ENCODE measurements at regions not wholly inside any gene's neighbourhood (a gene's known extent, or its start where the extent isn't known, plus 50 kb on each side); places are given as distances from the start of the nearest gene placed in this dataset.
"Not testable (repeated sequence)": the region's sequence is repeated elsewhere in the genome, so short reads cannot be mapped to it uniquely, and the experiment has no call there.

- intact Hi-C loops (cut with DNase I; ENCODE audit: low total_unique reads) = no loop called here
- 44 to 59% (median 53%) methylated on average over 4 of the region's 4 CpGs for WGBS, 5 donors
- H3K27me3 ChIP-seq = peaks cover 0 to 26% (median 3%) of the 10 kb centered on the region in 3 donors
- H3K36me3 ChIP-seq = no peaks in the 10 kb centered on the region
- TF ChIP-seq POLR2AphosphoS5 (IDR thresholded peaks at IDR 0.05) (no peak), CTCF (IDR thresholded peaks at IDR 0.05) (no peak), POLR2A (IDR thresholded peaks at IDR 0.05) (no peak), EP300 (IDR thresholded peaks at IDR 0.05) (no peak)
- H3K4me3 ChIP-seq = no peak overlapping the region
- DNase-seq = no peak
- H3K27ac ChIP-seq = no peak overlapping the region
- H3K9me3 ChIP-seq = peaks cover 0 to 9% (median 4%) of the 10 kb centered on the region in 4 donors
- H3K4me1 ChIP-seq = no peaks in the 10 kb centered on the region
These were observed 61.8 kb upstream of the PLEKHG4B start for GRCh38 chr5:30131-30530.

GRCh38 chr5:30556-30955, 61.4 kb upstream of the PLEKHG4B start:
- H3K27me3 ChIP-seq = peaks cover 0 to 26% (median 3%) of the 10 kb centered on the region in 3 donors
- H3K36me3 ChIP-seq; H3K4me3 ChIP-seq; H3K4me1 ChIP-seq; H3K9me3 ChIP-seq; DNase-seq; intact Hi-C loops (cut with DNase I; ENCODE audit: low total_unique reads); H3K27ac ChIP-seq: not testable (repeated sequence)
- 66 to 74% (median 71%) methylated on average over 6 of the region's 6 CpGs for WGBS, 5 donors

- WGBS, 5 donors = 65 to 75% (median 70%) methylated on average over 4 of the region's 4 CpGs
- Histone ChIP-seq H3K4me3 (no peak overlapping the region), H3K36me3 (no peaks in the 10 kb centered on the region), H3K27ac (no peak overlapping the region), H3K27me3 (peaks cover 0 to 26% (median 3%) of the 10 kb centered on the region in 3 donors), H3K9me3 (peaks cover 0 to 9% (median 4%) of the 10 kb centered on the region in 4 donors), H3K4me1 (no peaks in the 10 kb centered on the region)
- no peak for DNase-seq
- intact Hi-C loops (cut with DNase I; ENCODE audit: low total_unique reads) = no loop called here
- TF ChIP-seq CTCF (IDR thresholded peaks at IDR 0.05) = no peak
- TF ChIP-seq POLR2A (IDR thresholded peaks at IDR 0.05) = no peak
- TF ChIP-seq POLR2AphosphoS5 (IDR thresholded peaks at IDR 0.05) = no peak
- no peak for TF ChIP-seq EP300 (IDR thresholded peaks at IDR 0.05)
These were observed 59.8 kb upstream of the PLEKHG4B start for GRCh38 chr5:32165-32564.

- H3K4me1 ChIP-seq; H3K27ac ChIP-seq; H3K36me3 ChIP-seq; DNase-seq; H3K4me3 ChIP-seq; intact Hi-C loops (cut with DNase I; ENCODE audit: low total_unique reads); H3K9me3 ChIP-seq: not testable (repeated sequence)
- H3K27me3 ChIP-seq = peaks cover 0 to 30% (median 3%) of the 10 kb centered on the region in 3 donors
These were observed 56.4 kb upstream of the PLEKHG4B start for GRCh38 chr5:35521-35920.

GRCh38 chr5:37207-37606, 54.8 kb upstream of the PLEKHG4B start:
- intact Hi-C loops (cut with DNase I; ENCODE audit: low total_unique reads); H3K27ac ChIP-seq; H3K9me3 ChIP-seq; H3K4me3 ChIP-seq; H3K4me1 ChIP-seq; H3K36me3 ChIP-seq: not testable (repeated sequence)
- peak in 1 of 2 donors; percentile 12 for DNase-seq
- WGBS, 5 donors = 61 to 72% (median 67%) methylated on average over 11 of the region's 11 CpGs
- peaks cover 0 to 31% (median 9%) of the 10 kb centered on the region in 3 donors for H3K27me3 ChIP-seq

- H3K9me3 ChIP-seq = no peaks in the 10 kb centered on the region
- no peak for TF ChIP-seq POLR2AphosphoS5 (IDR thresholded peaks at IDR 0.05)
- TF ChIP-seq POLR2A (IDR thresholded peaks at IDR 0.05) = no peak
- TF ChIP-seq CTCF (IDR thresholded peaks at IDR 0.05) = no peak
- no peak for TF ChIP-seq EP300 (IDR thresholded peaks at IDR 0.05)
- 70 to 76% (median 72%) methylated on average over 13 of the region's 13 CpGs for WGBS, 5 donors
- no peak overlapping the region for H3K4me3 ChIP-seq
- no peaks in the 10 kb centered on the region for H3K36me3 ChIP-seq
- peaks cover 0 to 26% (median 8%) of the 10 kb centered on the region in 3 donors for H3K27me3 ChIP-seq
- no peaks in the 10 kb centered on the region for H3K4me1 ChIP-seq
- no peak for DNase-seq
- H3K27ac ChIP-seq = no peak overlapping the region
- intact Hi-C loops (cut with DNase I; ENCODE audit: low total_unique reads) = no loop called here
These were observed 51.9 kb upstream of the PLEKHG4B start for GRCh38 chr5:39979-40583.

All from stomach (tissue), 8 donors.